K562 (cell line): ENCODE measurements at regions not wholly inside any gene's neighbourhood (a gene's known extent, or its start where the extent isn't known, plus 50 kb on each side); places are given as distances from the start of the nearest gene placed in this dataset.

ENCODE experiments used
- ATAC-seq: fragments of 200-7000 bp; cut with Tn5 transposase; 3 replicates; pipeline ENCODE4 v1.9.1; 2020; ENCODE audit warnings: moderate library complexity
- BruUV-seq: library from RNA; stranded (reverse); fragments of 400-500 nt; replicated peaks from 2 replicates; lab custom pipeline; 2021; lab: Mats Ljungman, UMichigan
- CTCF ChIA-PET: fragments of 300-600 bp; formaldehyde crosslinking; extraction: SDS; loops from one replicate; lab custom pipeline; 2021; ENCODE audit warnings: low intra/inter-chr PET ratio; lab: Yijun Ruan, JAX
- POLR2A ChIA-PET: fragments of 300-600, 350-650 bp; sonication (Branson Sonifier 250); formaldehyde crosslinking; extraction: SDS; loops from one replicate; lab custom pipeline; 2021; ENCODE audit warnings: antibody characterized with exemption, inconsistent platforms; lab: Yijun Ruan, JAX
- DNase-seq, 4 experiments: peaks; one replicate each; pipeline versions ENCODE4 v3.0.0 to v3.0.0-alpha.2; 2011 to 2018; ENCODE audit warnings: low spot score in 3 of 4, mixed read lengths in 3 of 4; ENCODE audit errors: extremely low read depth in 1 of 4
- FAIRE-seq: peaks from 2 replicates; lab custom pipeline; 2011; peaks lifted over from hg19 to GRCh38; lab: Jason Lieb, UNC
- H2AFZ ChIP-seq: 2 replicates; pipeline ENCODE4 v1.6.0; 2011; ENCODE audit warnings: low read depth, low read length, control low read depth, inconsistent platforms
- H3K27ac ChIP-seq: fragments of 200-600 bp; 3 replicates; pipeline ENCODE4 v1.8.0; 2011; ENCODE audit warnings: low read depth, mild to moderate bottlenecking, control low read depth, inconsistent platforms, low read length, moderate library complexity, mixed read lengths; ENCODE audit errors: extremely low read depth
- H3K27me3 ChIP-seq, 2 experiments: fragments of 300-600 bp in 1 of 2; 2 replicates in 1 of 2; 3 replicates in 1 of 2; pipeline versions ENCODE4 v1.6.0 to v1.8.0; 2011; ENCODE audit warnings: inconsistent platforms in 2 of 2, low read length in 2 of 2, mild to moderate bottlenecking in 1 of 2, mixed read lengths in 1 of 2, moderate library complexity in 1 of 2; ENCODE audit not compliant: control insufficient read depth in 2 of 2, insufficient read depth in 2 of 2
- H3K36me3 ChIP-seq: fragments of 300-600 bp; 3 replicates; pipeline ENCODE4 v1.8.0; 2011; ENCODE audit warnings: mild to moderate bottlenecking, low read length, inconsistent platforms; ENCODE audit not compliant: control insufficient read depth, insufficient read depth
- H3K4me1 ChIP-seq, 2 experiments: fragments of 200-600 bp in 1 of 2; replicated peaks in 1 of 2; 2 replicates in 1 of 2; 3 replicates in 1 of 2; pipeline versions ENCODE4 v1.5.1 to v1.8.0; 2011; ENCODE audit warnings: inconsistent platforms in 2 of 2, low read length in 2 of 2, mild to moderate bottlenecking in 1 of 2, mixed read lengths in 1 of 2, moderate library complexity in 1 of 2; ENCODE audit not compliant: control insufficient read depth in 2 of 2, insufficient read depth in 2 of 2
- H3K4me2 ChIP-seq: 2 replicates; pipeline ENCODE4 v1.6.1; 2011; ENCODE audit warnings: low read length, control low read depth, inconsistent platforms, mixed read lengths; ENCODE audit not compliant: insufficient read depth
- H3K4me3 ChIP-seq: fragments of 200-600 bp; sonication (generic), shearing (Covaris generic); 2 replicates; pipeline ENCODE4 v1.5.1; 2016; ENCODE audit warnings: control low read depth, inconsistent platforms
- H3K79me2 ChIP-seq: fragments of 200-600 bp; 3 replicates; pipeline ENCODE4 v1.8.0; 2011; ENCODE audit warnings: low read length, inconsistent platforms; ENCODE audit not compliant: control insufficient read depth, insufficient read depth
- H3K9ac ChIP-seq, 2 experiments: 2 replicates each; pipeline versions ENCODE4 v1.6.0 to v1.6.1; 2011; ENCODE audit warnings: low read depth in 2 of 2, low read length in 2 of 2, control low read depth in 1 of 2, inconsistent platforms in 1 of 2, mild to moderate bottlenecking in 1 of 2, mixed read lengths in 1 of 2; ENCODE audit not compliant: insufficient read depth in 1 of 2
- H3K9me1 ChIP-seq: one replicate; pipeline ENCODE4 v1.6.0; 2011; ENCODE audit warnings: inconsistent platforms, mild to moderate bottlenecking, low read length, moderate library complexity; ENCODE audit not compliant: control insufficient read depth, insufficient read depth
- H3K9me3 ChIP-seq: replicated peaks from 2 replicates; pipeline ENCODE4 v1.5.1; 2011; ENCODE audit warnings: low read depth, low read length, inconsistent platforms; ENCODE audit not compliant: control insufficient read depth, insufficient read depth
- H4K20me1 ChIP-seq: replicated peaks from 2 replicates; pipeline ENCODE4 v1.6.1; 2011; ENCODE audit warnings: low read length, inconsistent platforms, mixed read lengths; ENCODE audit not compliant: control insufficient read depth, insufficient read depth
- ARID2 ChIP-seq: fragments of 450-650 bp; IDR thresholded peaks from 2 replicates; pipeline ENCODE4 v1.6.1; 2017; ENCODE audit warnings: antibody characterized with exemption, mild to moderate bottlenecking
- BCOR ChIP-seq: fragments of 450-650 bp; IDR thresholded peaks from 2 replicates; pipeline ENCODE4 v1.6.1; 2016
- SMC3 ChIP-seq: conservative IDR thresholded peaks from 2 replicates; pipeline ENCODE4 v1.6.1; 2011; ENCODE audit warnings: low read depth, low read length, improper control_type of control experiment; ENCODE audit not compliant: insufficient read depth
- SNIP1 ChIP-seq: fragments of 450-650 bp; IDR thresholded peaks from 2 replicates; pipeline ENCODE4 v1.7.1; 2017; ENCODE audit warnings: low read depth, mild to moderate bottlenecking
- SOX6 ChIP-seq: fragments of 450-650 bp; IDR thresholded peaks from 2 replicates; pipeline ENCODE4 v1.6.1; 2014; ENCODE audit warnings: mild to moderate bottlenecking
- ZNF175 ChIP-seq: fragments of 200-800 bp; sonication (Bioruptor generic); IDR thresholded peaks from 2 replicates; pipeline ENCODE4 v1.6.1; 2016; ENCODE audit warnings: low read depth, mild to moderate bottlenecking, missing genetic modification characterization, missing compliant biosample characterization
- WGBS: fragments of 100-300 bp; shearing (Covaris generic); methylation state at CpG from one replicate; pipeline ENCODE4 v1.1.6; 2016; ENCODE audit warnings: low coverage, mixed read lengths; ENCODE audit not compliant: insufficient coverage; ENCODE audit errors: missing lambda C conversion rate; 5-methylcytosine and 5-hydroxymethylcytosine counted together
- in situ Hi-C: fragments of 300-500 bp; cut with MboI; formaldehyde crosslinking; loops from 4 replicates; pipeline ENCODE4 v1.15.0; 2018; ENCODE audit warnings: inconsistent platforms, mixed read lengths
- intact Hi-C: fragments of 100-400 bp; cut with micrococcal nuclease; formaldehyde crosslinking; loops from 2 replicates; pipeline ENCODE4 v1.14.2; 2022
- TF ChIP-seq, protein P1 (sequence below): sonication (generic); formaldehyde crosslinking; IDR thresholded peaks from 2 replicates; pipeline ENCODE4 v1.8.0; 2022; ENCODE audit warnings: missing genetic modification reagents, mild to moderate bottlenecking, moderate library complexity, borderline replicate concordance
- TF ChIP-seq, protein P2 (sequence below), 3 experiments: IDR thresholded peaks in 2 of 3; conservative IDR thresholded peaks in 1 of 3; 2 replicates each; pipeline ENCODE4 v1.5.1; 2011 to 2012; ENCODE audit warnings: low read length in 3 of 3, mild to moderate bottlenecking in 3 of 3, control low read depth in 2 of 3, improper control_type of control experiment in 1 of 3, inconsistent platforms in 1 of 3, low read depth in 1 of 3, mixed read lengths in 1 of 3, moderate library complexity in 1 of 3; ENCODE audit not compliant: insufficient read depth in 2 of 3
- TF ChIP-seq, protein P3 (sequence below), 2 experiments: fragments of 450-650 bp in 1 of 2; sonication (generic) in 1 of 2; formaldehyde crosslinking in 1 of 2; IDR thresholded peaks in 1 of 2; conservative IDR thresholded peaks in 1 of 2; 2 replicates each; pipeline versions ENCODE4 v1.6.1 to v1.8.1; 2016 to 2023; ENCODE audit warnings: mild to moderate bottlenecking in 2 of 2, moderate library complexity in 2 of 2, inconsistent platforms in 1 of 2, missing genetic modification reagents in 1 of 2
- TF ChIP-seq, protein P4 (sequence below), 2 experiments: fragments of 450-650 bp; formaldehyde crosslinking in 1 of 2; IDR thresholded peaks; 2 replicates each; pipeline versions ENCODE4 v1.4.0 to v1.6.1; 2014 to 2020; ENCODE audit warnings: mild to moderate bottlenecking in 2 of 2, borderline replicate concordance in 1 of 2, low read depth in 1 of 2

DNA sequence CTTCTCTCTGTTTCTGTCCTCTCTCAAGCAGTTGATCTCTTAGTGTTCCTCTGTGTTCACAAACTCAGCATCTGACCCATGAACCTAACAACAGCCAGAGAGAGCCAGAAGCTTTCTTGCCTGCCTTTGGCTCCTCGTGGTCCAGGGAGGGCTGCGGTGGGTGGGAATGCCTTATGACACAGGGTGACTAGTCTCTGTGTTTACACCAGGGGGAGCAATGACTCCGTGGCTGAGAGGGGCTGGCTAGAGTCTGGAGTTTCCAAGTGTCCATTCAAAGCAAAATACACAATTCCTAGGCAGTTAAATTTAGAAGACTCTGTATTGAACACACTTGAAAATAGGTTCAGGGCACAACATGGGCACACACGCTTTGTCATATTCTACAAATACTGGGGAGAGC is 370.0 kb upstream of the FRG2C start:
- FAIRE-seq (peak; percentile 11), DNase-seq (peak; percentile 6 to 29 (median 14)), ATAC-seq (peak; percentile 93)
- ChIA-PET CTCF (interaction anchor here (0.7 to 2.5 kb wide), 2 partner anchors 128 to 257 kb away, joined by 3 to 7 read pairs; no protein-coding TSS in a partner anchor), POLR2A (no interaction called here)
- H3K27ac ChIP-seq = no peak overlapping the region
- no peak overlapping the region for H3K9ac ChIP-seq
- no peaks in the 10 kb centered on the region for H3K9me3 ChIP-seq
- intact Hi-C loops = loop anchor here (1.0 to 10.0 kb wide), 2 partner anchors 131 to 258 kb away; no protein-coding TSS in a partner anchor
- WGBS = 0% methylated on average over 1 of the region's 4 CpGs
- no peaks in the 10 kb centered on the region for H3K36me3 ChIP-seq
- H3K9me1 ChIP-seq = no peaks in the 10 kb centered on the region
- H3K27me3 ChIP-seq = no peaks in the 10 kb centered on the region
- H3K4me1 ChIP-seq = no peaks in the 10 kb centered on the region
- H2AFZ ChIP-seq = no peak overlapping the region
- no peaks in the 10 kb centered on the region for H4K20me1 ChIP-seq
- no peak overlapping the region for H3K4me3 ChIP-seq
- H3K79me2 ChIP-seq = no peaks in the 10 kb centered on the region
- H3K4me2 ChIP-seq = no peak overlapping the region
- no TSS peak for BruUV-seq
- in situ Hi-C loops = no loop called here
- TF ChIP-seq, protein P1, sequence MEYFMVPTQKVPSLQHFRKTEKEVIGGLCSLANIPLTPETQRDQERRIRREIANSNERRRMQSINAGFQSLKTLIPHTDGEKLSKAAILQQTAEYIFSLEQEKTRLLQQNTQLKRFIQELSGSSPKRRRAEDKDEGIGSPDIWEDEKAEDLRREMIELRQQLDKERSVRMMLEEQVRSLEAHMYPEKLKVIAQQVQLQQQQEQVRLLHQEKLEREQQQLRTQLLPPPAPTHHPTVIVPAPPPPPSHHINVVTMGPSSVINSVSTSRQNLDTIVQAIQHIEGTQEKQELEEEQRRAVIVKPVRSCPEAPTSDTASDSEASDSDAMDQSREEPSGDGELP (CRISPR knock-in tag) = no peak
- TF ChIP-seq, protein P2, sequence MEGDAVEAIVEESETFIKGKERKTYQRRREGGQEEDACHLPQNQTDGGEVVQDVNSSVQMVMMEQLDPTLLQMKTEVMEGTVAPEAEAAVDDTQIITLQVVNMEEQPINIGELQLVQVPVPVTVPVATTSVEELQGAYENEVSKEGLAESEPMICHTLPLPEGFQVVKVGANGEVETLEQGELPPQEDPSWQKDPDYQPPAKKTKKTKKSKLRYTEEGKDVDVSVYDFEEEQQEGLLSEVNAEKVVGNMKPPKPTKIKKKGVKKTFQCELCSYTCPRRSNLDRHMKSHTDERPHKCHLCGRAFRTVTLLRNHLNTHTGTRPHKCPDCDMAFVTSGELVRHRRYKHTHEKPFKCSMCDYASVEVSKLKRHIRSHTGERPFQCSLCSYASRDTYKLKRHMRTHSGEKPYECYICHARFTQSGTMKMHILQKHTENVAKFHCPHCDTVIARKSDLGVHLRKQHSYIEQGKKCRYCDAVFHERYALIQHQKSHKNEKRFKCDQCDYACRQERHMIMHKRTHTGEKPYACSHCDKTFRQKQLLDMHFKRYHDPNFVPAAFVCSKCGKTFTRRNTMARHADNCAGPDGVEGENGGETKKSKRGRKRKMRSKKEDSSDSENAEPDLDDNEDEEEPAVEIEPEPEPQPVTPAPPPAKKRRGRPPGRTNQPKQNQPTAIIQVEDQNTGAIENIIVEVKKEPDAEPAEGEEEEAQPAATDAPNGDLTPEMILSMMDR (IDR thresholded peaks at IDR 0.05 in 2 of 3, conservative IDR thresholded peaks at IDR 0.05 in 1 of 3; ENCODE audit: insufficient read depth in 2 of 3, low read depth in 1 of 3, low read length in 3 of 3) = peak; percentile 51 to 57 (median 57)
- TF ChIP-seq SOX6 (no peak), ZNF175 (no peak), SNIP1 (no peak), BCOR (no peak), ARID2 (no peak), SMC3 (peak; percentile 52; the same call in 1 of the 2 replicates)
- TF ChIP-seq, protein P3, sequence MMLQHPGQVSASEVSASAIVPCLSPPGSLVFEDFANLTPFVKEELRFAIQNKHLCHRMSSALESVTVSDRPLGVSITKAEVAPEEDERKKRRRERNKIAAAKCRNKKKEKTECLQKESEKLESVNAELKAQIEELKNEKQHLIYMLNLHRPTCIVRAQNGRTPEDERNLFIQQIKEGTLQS (IDR thresholded peaks at IDR 0.05) = no peak
- TF ChIP-seq, protein P3 (CRISPR knock-in tag; conservative IDR thresholded peaks at IDR 0.05) = no peak
- TF ChIP-seq, protein P4, sequence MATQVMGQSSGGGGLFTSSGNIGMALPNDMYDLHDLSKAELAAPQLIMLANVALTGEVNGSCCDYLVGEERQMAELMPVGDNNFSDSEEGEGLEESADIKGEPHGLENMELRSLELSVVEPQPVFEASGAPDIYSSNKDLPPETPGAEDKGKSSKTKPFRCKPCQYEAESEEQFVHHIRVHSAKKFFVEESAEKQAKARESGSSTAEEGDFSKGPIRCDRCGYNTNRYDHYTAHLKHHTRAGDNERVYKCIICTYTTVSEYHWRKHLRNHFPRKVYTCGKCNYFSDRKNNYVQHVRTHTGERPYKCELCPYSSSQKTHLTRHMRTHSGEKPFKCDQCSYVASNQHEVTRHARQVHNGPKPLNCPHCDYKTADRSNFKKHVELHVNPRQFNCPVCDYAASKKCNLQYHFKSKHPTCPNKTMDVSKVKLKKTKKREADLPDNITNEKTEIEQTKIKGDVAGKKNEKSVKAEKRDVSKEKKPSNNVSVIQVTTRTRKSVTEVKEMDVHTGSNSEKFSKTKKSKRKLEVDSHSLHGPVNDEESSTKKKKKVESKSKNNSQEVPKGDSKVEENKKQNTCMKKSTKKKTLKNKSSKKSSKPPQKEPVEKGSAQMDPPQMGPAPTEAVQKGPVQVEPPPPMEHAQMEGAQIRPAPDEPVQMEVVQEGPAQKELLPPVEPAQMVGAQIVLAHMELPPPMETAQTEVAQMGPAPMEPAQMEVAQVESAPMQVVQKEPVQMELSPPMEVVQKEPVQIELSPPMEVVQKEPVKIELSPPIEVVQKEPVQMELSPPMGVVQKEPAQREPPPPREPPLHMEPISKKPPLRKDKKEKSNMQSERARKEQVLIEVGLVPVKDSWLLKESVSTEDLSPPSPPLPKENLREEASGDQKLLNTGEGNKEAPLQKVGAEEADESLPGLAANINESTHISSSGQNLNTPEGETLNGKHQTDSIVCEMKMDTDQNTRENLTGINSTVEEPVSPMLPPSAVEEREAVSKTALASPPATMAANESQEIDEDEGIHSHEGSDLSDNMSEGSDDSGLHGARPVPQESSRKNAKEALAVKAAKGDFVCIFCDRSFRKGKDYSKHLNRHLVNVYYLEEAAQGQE (IDR thresholded peaks at IDR 0.05; ENCODE audit: borderline replicate concordance) = peak; percentile 45; the same call in 1 of the 2 replicates
- TF ChIP-seq, protein P4 (CRISPR knock-in tag; IDR thresholded peaks at IDR 0.05; ENCODE audit: low read depth) = no peak
